ENCODE measurements at regions not wholly inside any gene's neighbourhood (a gene's known extent, or its start where the extent isn't known, plus 50 kb on each side); places are given as distances from the start of the nearest gene placed in this dataset.

- intact Hi-C loops (cut with DNase I), result no loop called here
- no peaks in the 10 kb centered on the region for H3K9me3 ChIP-seq
- H3K4me3 ChIP-seq, result no peak overlapping the region
- no peaks in the 10 kb centered on the region for H3K4me1 ChIP-seq
- DNase-seq, result no peak
- ATAC-seq, result no peak
- no peak for TF ChIP-seq CTCF (IDR thresholded peaks at IDR 0.05)
- no peaks in the 10 kb centered on the region for H3K27me3 ChIP-seq (ENCODE audit: low read depth)
- H3K36me3 ChIP-seq, result no peaks in the 10 kb centered on the region
- H3K27ac ChIP-seq, result no peak overlapping the region
Observed at GRCh38 chr20:24138196-24138857, 149.7 kb upstream of the GGTLC1 start.

GRCh38 chr20:24136659-24137246, 148.2 kb upstream of the GGTLC1 start:
- H3K27me3 ChIP-seq (ENCODE audit: low read depth), result no peaks in the 10 kb centered on the region
- H3K27ac ChIP-seq, result no peak overlapping the region
- DNase-seq (no peak), ATAC-seq (no peak)
- no peak for TF ChIP-seq CTCF (IDR thresholded peaks at IDR 0.05)
- no peaks in the 10 kb centered on the region for H3K9me3 ChIP-seq
- H3K4me3 ChIP-seq, result no peak overlapping the region
- no peaks in the 10 kb centered on the region for H3K4me1 ChIP-seq
- intact Hi-C loops (cut with DNase I), result no loop called here
- H3K36me3 ChIP-seq, result no peaks in the 10 kb centered on the region

- Histone ChIP-seq H3K9me3 (no peaks in the 10 kb centered on the region), H3K27me3 (ENCODE audit: low read depth) (no peaks in the 10 kb centered on the region), H3K27ac (no peak overlapping the region), H3K4me1 (no peaks in the 10 kb centered on the region), H3K36me3 (no peaks in the 10 kb centered on the region), H3K4me3 (no peak overlapping the region)
- no peak for TF ChIP-seq CTCF (IDR thresholded peaks at IDR 0.05)
- no peak for DNase-seq
- intact Hi-C loops (cut with DNase I), result no loop called here
- no peak for ATAC-seq
Observed at GRCh38 chr20:24135781-24136180, 147.2 kb upstream of the GGTLC1 start.

- H3K36me3 ChIP-seq, result no peaks in the 10 kb centered on the region
- no peak for TF ChIP-seq CTCF (IDR thresholded peaks at IDR 0.05)
- ATAC-seq (peak in 1 of 2 donors; percentile 15), DNase-seq (no peak)
- H3K4me3 ChIP-seq, result no peak overlapping the region
- H3K27me3 ChIP-seq (ENCODE audit: low read depth), result no peaks in the 10 kb centered on the region
- intact Hi-C loops (cut with DNase I), result no loop called here
- no peak overlapping the region for H3K27ac ChIP-seq
- H3K9me3 ChIP-seq, result no peaks in the 10 kb centered on the region
- H3K4me1 ChIP-seq, result no peaks in the 10 kb centered on the region
Observed at GRCh38 chr20:24134930-24135329, 146.4 kb upstream of the GGTLC1 start.

GRCh38 chr20:24134284-24134683, 145.7 kb upstream of the GGTLC1 start:
- no peak overlapping the region for H3K4me3 ChIP-seq
- DNase-seq, result no peak
- no peaks in the 10 kb centered on the region for H3K4me1 ChIP-seq
- no peaks in the 10 kb centered on the region for H3K27me3 ChIP-seq (ENCODE audit: low read depth)
- no peak for TF ChIP-seq CTCF (IDR thresholded peaks at IDR 0.05)
- ATAC-seq, result no peak
- H3K27ac ChIP-seq, result no peak overlapping the region
- intact Hi-C loops (cut with DNase I), result no loop called here
- H3K9me3 ChIP-seq, result no peaks in the 10 kb centered on the region
- H3K36me3 ChIP-seq, result no peaks in the 10 kb centered on the region
